GM10266 (cell line): ENCODE measurements at regions not wholly inside any gene's neighbourhood (a gene's known extent, or its start where the extent isn't known, plus 50 kb on each side); places are given as distances from the start of the nearest gene placed in this dataset.
"Not testable (repeated sequence)": the region's sequence is repeated elsewhere in the genome, so short reads cannot be mapped to it uniquely, and the experiment has no call there.

Experiments
- DNase-seq: peaks from one replicate; pipeline ENCODE4 v3.0.0; 2012; ENCODE audit errors: extremely low spot score
- CTCF ChIP-seq: IDR thresholded peaks from 2 replicates; pipeline ENCODE4 v1.5.1; 2012; ENCODE audit warnings: mild to moderate bottlenecking, low read depth; ENCODE audit not compliant: control insufficient read depth, insufficient read depth; ENCODE audit errors: missing control alignments

GRCh38 chr22:22968366-22968765 lies 80.8 kb downstream of the IGLL5 start:
- TF ChIP-seq CTCF, result no peak
- no peak for DNase-seq

GRCh38 chr22:22972605-22973004 lies 85.0 kb downstream of the IGLL5 start:
- not testable (repeated sequence) for DNase-seq

GRCh38 chr22:22973336-22973735 lies 85.7 kb downstream of the IGLL5 start:
- no peak for TF ChIP-seq CTCF
- DNase-seq, result no peak

GRCh38 chr22:22974156-22974555 lies 86.5 kb downstream of the IGLL5 start:
- TF ChIP-seq CTCF, result no peak
- no peak for DNase-seq

- no peak for DNase-seq
- TF ChIP-seq CTCF, result no peak
Measured at GRCh38 chr22:22974795-22975580, 87.4 kb downstream of the IGLL5 start.

- TF ChIP-seq CTCF, result no peak
- no peak for DNase-seq
Measured at GRCh38 chr22:22976033-22976922, 88.7 kb downstream of the IGLL5 start.

- no peak for TF ChIP-seq CTCF
- no peak for DNase-seq
Measured at GRCh38 chr22:22977479-22978200, 90.0 kb downstream of the IGLL5 start.
